ENCODE measurements at regions not wholly inside any gene's neighbourhood (a gene's known extent, or its start where the extent isn't known, plus 50 kb on each side); places are given as distances from the start of the nearest gene placed in this dataset.

DNA sequence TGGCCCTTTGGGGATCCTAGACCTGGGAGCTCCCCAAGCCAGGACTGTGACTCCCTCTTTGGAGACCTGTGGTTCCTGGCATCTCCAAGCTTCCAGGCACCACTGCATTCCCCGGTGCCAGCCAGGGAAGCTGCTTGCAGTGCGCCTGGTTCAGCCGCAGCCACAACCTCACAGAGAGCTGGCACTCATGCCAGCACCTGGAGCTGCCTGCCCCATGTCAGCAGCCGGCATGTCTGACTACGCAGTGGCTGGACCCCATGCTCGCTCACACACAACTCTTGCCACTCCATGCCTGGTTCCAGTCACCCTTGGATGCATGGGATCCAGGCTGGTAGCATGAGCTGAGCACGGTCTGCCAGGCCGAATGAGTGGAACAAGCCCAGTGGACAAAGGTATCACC lies 426.6 kb downstream of the LRRIQ3 start:
- H3K9me3 Mint-ChIP-seq: no peaks in the 10 kb centered on the region
- no peaks in the 10 kb centered on the region for H3K4me1 Mint-ChIP-seq
- no peak overlapping the region for H3K4me3 Mint-ChIP-seq
- H3K27ac Mint-ChIP-seq: no peak overlapping the region
- ATAC-seq: no peak
- no peaks in the 10 kb centered on the region for H3K27me3 Mint-ChIP-seq
- DNase-seq: no peak
- H3K36me3 Mint-ChIP-seq (ENCODE audit: low read depth): no peaks in the 10 kb centered on the region

DNA sequence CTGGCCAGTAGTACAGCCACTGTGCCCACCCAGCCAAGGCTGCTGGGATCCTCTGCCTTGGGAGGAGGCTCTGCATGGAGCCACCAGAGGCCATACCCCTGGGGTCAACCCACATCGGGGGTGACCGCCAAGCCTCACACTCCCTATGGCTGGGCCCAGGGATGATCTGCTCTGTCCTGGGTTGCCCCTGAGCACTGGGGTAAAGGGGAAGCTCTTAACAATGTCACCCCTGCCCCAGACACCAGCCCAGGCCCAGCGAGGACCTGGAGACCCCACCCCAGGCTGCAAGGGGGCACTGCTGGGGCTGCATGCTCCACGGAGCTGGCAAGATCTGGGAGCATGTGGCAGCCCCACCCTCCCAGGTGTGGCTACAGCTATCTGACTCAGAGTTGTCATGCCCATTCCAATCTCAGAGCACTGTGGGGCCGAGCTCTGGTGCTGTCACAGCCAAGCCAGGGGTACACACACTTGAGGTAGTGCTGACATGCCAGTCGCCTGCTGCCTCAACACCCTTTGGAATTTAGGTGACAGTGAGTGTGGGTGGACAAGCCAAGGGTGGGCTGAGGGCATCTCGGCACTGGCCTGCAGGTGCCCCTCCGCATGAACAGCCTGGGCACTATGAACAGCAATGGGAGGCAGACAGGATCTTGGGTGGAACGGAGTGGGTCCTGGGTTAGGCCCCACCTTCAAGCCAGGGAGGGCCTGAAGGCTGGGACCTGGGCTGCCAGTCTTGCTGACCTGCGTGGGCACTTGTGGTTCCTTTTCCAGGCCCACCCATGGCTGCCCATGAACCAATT lies 427.7 kb downstream of the LRRIQ3 start:
- no peaks in the 10 kb centered on the region for H3K27me3 Mint-ChIP-seq
- no peaks in the 10 kb centered on the region for H3K36me3 Mint-ChIP-seq (ENCODE audit: low read depth)
- H3K4me1 Mint-ChIP-seq: no peaks in the 10 kb centered on the region
- no peaks in the 10 kb centered on the region for H3K9me3 Mint-ChIP-seq
- DNase-seq: no peak
- H3K4me3 Mint-ChIP-seq: no peak overlapping the region
- ATAC-seq: peak; percentile 20
- H3K27ac Mint-ChIP-seq: no peak overlapping the region

DNA sequence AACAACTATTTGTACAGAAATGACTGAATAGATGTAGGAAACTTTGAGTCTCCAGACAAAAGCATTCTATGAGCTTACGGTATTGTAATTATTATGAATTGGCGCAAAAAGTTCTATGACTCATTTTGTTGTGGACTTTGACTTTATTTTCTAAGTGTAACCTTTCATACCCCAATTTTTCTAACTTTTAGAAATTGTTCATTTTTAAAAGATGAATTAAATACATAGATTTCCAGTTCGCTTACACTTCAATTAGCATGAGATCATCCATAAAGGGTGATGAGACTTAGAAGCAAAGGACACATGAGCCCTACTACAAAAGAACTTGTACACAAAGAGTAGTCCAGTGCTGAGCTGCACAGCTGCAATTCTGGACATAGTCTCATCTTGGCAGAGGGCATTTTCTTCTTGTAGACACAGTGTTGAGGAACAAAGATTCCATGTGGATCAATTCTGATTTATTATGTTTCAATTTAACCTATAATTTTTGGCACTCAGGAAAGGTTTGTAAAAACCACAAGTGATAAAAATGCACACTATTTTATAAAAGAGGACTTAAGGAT lies 431.1 kb downstream of the LRRIQ3 start:
- H3K27ac Mint-ChIP-seq: no peak overlapping the region
- ATAC-seq (no peak), DNase-seq (no peak)
- H3K4me1 Mint-ChIP-seq: no peaks in the 10 kb centered on the region
- no peaks in the 10 kb centered on the region for H3K36me3 Mint-ChIP-seq (ENCODE audit: low read depth)
- H3K9me3 Mint-ChIP-seq: no peaks in the 10 kb centered on the region
- no peak overlapping the region for H3K4me3 Mint-ChIP-seq
- H3K27me3 Mint-ChIP-seq: no peaks in the 10 kb centered on the region

DNA sequence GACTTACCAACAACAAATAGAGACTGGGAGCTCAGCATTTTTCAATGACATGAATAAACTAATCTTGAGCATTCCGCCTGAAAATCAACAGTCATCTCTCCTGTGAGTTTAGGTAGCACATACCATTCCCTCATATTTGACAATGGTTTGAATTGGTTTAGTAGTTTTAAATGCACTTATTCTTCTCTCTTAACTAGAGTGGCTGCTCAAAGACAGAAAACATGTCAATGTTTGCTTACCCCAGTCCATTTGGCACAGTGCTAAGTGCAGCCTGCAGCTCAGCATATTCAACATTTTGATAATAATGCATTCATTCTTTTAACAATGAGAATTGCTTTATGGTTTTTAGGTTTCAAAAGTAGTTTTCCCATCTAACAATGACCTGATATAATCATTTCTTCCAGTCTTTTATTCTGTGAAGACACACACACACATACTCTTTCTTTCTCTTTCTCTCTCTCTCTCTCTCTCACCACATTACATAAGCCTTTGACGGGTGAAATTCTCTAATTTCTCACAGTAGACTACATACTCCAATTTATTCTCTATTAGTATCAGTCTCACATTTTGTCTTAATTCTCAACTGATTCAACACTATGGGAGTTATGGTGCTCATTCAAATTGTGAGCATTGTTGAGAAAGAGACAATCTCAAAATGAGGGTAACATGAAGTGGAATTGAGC lies 432.3 kb downstream of the LRRIQ3 start:
- no peaks in the 10 kb centered on the region for H3K36me3 Mint-ChIP-seq (ENCODE audit: low read depth)
- H3K9me3 Mint-ChIP-seq: no peaks in the 10 kb centered on the region
- H3K4me1 Mint-ChIP-seq: no peaks in the 10 kb centered on the region

DNA sequence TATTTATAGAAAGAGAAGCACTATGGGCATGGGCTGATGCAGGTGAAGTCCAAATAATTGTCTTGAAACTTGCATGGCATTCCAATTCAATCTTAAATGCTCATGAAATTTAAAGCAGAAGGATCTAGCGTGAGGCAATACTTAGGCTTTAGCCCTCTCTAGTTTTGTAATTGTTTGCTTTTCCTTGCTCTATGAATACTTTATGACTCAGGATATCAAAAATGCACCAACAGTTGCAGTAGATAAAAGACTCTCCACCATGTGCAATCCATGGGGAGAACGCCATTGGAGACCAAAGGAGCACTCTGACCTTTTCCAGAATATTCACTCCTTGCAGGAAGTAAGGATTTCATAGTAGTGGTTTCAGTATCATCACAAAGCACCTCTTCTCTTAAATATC lies 436.4 kb downstream of the LRRIQ3 start:
- no peaks in the 10 kb centered on the region for H3K4me1 Mint-ChIP-seq
- no peak for DNase-seq
- ATAC-seq: no peak
- H3K9me3 Mint-ChIP-seq: no peaks in the 10 kb centered on the region
- no peaks in the 10 kb centered on the region for H3K27me3 Mint-ChIP-seq
- no peaks in the 10 kb centered on the region for H3K36me3 Mint-ChIP-seq (ENCODE audit: low read depth)
- H3K4me3 Mint-ChIP-seq: no peak overlapping the region
- H3K27ac Mint-ChIP-seq: no peak overlapping the region

More for the DNA sequence above, 432.3 kb downstream of the LRRIQ3 start:
- no peak overlapping the region for H3K4me3 Mint-ChIP-seq
- no peaks in the 10 kb centered on the region for H3K27me3 Mint-ChIP-seq
- DNase-seq (no peak), ATAC-seq (no peak)
- no peak overlapping the region for H3K27ac Mint-ChIP-seq

DNA sequence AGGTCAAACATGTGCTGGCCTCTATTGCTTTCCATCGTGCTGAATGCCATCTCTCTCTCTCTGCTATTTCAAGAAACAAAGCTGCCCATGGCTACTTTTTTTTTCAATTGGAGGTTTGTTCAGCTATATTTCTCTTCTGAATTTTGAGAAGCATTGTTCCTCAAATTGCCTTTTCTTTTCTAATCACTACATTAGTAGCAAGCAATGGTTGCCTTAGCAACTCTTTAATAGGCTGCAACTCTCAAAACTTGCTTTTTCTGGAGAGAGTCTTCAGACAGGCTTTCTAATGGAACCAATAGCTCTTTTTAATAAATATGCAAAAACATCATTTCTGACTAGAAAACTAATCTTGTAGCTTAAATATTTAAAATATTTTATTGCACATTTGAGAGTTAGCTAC lies 439.0 kb downstream of the LRRIQ3 start:
- Mint-ChIP-seq H3K4me1 (no peaks in the 10 kb centered on the region), H3K27me3 (no peaks in the 10 kb centered on the region), H3K36me3 (ENCODE audit: low read depth) (no peaks in the 10 kb centered on the region), H3K9me3 (no peaks in the 10 kb centered on the region), H3K4me3 (no peak overlapping the region), H3K27ac (no peak overlapping the region)
- ATAC-seq (no peak), DNase-seq (no peak)

DNA sequence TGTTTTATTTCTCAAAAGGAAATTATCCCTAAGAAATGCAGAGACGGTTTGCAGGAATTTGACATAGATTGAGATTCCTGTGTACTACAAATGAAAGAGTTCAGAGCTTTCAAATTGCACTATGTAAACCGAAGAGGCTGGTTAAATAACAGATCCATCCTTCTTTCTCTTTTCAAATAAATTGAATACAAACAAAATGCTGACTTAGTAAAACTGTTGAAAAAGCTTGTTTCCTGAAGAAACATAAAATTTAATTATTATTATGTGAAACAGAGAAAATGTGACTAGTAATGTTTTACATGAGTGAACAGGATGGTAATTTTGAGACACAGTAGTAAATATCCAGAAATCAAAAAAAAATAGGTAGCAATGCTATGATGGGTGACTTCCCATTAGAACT lies 441.2 kb downstream of the LRRIQ3 start:
- ATAC-seq: no peak
- no peak for DNase-seq
- Mint-ChIP-seq H3K4me3 (no peak overlapping the region), H3K27ac (no peak overlapping the region), H3K36me3 (ENCODE audit: low read depth) (no peaks in the 10 kb centered on the region), H3K9me3 (no peaks in the 10 kb centered on the region), H3K4me1 (no peaks in the 10 kb centered on the region), H3K27me3 (no peaks in the 10 kb centered on the region)

DNA sequence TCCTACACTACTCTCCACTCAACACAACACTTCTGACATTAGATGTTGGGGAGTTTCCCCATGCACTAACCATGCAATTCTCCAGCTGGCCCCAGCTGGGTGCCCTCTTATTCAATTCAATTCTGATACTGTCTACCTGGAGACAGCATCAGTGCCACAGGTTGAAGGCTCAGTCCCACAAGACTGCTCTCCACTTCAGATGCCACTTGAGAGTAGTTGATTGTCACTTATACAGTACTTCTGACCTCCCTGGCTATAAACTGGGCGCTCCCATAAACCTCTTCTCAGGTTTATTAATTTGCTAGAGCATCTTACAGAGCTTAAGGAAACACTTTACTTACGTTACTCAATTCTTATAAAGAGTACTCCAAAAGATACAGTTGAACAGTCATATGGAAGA lies 442.3 kb downstream of the LRRIQ3 start:
- H3K4me3 Mint-ChIP-seq: no peak overlapping the region
- DNase-seq (no peak), ATAC-seq (no peak)
- peaks cover 5% of the 10 kb centered on the region for H3K9me3 Mint-ChIP-seq
- H3K27ac Mint-ChIP-seq: no peak overlapping the region
- H3K36me3 Mint-ChIP-seq (ENCODE audit: low read depth): no peaks in the 10 kb centered on the region
- no peaks in the 10 kb centered on the region for H3K27me3 Mint-ChIP-seq
- no peaks in the 10 kb centered on the region for H3K4me1 Mint-ChIP-seq

DNA sequence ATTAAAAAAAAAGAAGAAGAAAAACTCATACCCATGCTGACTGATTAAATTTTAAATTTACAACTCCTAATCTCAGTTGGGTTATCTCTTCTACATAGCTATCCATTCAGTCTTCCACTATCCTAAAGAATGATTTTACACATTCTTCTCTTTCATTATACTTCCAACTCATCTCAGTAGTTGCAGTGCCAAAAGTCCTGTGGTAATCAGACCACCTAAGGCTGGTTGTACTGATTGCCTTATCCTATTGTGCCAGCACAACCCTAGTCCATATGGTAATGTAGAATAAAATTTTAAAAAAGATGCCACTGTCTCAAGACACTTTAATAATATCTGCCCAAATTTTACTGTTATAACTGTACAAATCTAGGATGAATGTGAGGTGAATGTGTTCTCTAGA lies 448.0 kb downstream of the LRRIQ3 start:
- no peak overlapping the region for H3K4me3 Mint-ChIP-seq
- no peaks in the 10 kb centered on the region for H3K27me3 Mint-ChIP-seq
- H3K9me3 Mint-ChIP-seq: peaks cover 10% of the 10 kb centered on the region
- H3K27ac Mint-ChIP-seq: no peak overlapping the region
- DNase-seq (no peak), ATAC-seq (no peak)
- no peaks in the 10 kb centered on the region for H3K4me1 Mint-ChIP-seq
- no peaks in the 10 kb centered on the region for H3K36me3 Mint-ChIP-seq (ENCODE audit: low read depth)

DNA sequence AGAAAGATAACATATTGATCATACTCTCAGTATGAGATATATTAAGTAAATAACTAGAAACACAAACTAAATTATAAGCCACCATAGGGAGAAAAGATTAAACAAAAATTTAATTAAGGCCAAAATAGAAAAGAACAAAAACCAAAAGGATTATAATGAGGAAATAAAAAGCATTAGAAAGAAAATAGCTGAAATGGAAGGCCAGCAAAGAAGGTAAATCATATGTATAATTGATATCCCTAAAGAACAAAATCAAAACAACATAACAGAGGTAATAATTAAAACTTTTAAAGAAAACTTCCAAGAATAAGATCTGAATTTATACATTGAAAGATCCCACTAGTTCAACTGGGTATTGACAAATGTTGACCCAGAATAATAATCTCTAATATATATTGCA lies 453.0 kb downstream of the LRRIQ3 start:
- no peaks in the 10 kb centered on the region for H3K27me3 Mint-ChIP-seq
- H3K4me1 Mint-ChIP-seq: no peaks in the 10 kb centered on the region
- no peak overlapping the region for H3K4me3 Mint-ChIP-seq
- ATAC-seq (no peak), DNase-seq (no peak)
- H3K36me3 Mint-ChIP-seq (ENCODE audit: low read depth): no peaks in the 10 kb centered on the region
- no peak overlapping the region for H3K27ac Mint-ChIP-seq
- peaks cover 22% of the 10 kb centered on the region for H3K9me3 Mint-ChIP-seq

DNA sequence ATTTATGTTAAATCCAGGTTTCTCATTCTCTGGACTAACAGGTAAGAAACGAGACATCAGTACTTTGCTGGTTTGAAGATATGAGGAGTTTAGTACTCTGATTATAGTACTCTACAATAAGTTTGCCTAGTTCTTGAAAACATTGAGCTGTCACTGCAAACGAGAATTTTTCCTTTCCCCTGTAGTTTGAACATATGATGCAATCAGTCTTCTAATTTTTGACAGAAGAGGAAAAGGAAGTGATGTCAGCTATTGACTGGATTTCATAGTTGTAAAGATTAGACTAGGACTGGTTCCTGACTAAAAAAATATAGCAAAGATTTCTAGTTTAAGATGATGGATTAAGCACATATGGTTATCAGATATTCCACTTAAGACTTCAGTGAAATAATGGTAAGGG lies 461.9 kb downstream of the LRRIQ3 start:
- Mint-ChIP-seq H3K4me3 (no peak overlapping the region), H3K27ac (no peak overlapping the region), H3K27me3 (no peaks in the 10 kb centered on the region), H3K9me3 (peaks cover 4% of the 10 kb centered on the region), H3K36me3 (ENCODE audit: low read depth) (no peaks in the 10 kb centered on the region), H3K4me1 (no peaks in the 10 kb centered on the region)
- no peak for DNase-seq
- no peak for ATAC-seq

DNA sequence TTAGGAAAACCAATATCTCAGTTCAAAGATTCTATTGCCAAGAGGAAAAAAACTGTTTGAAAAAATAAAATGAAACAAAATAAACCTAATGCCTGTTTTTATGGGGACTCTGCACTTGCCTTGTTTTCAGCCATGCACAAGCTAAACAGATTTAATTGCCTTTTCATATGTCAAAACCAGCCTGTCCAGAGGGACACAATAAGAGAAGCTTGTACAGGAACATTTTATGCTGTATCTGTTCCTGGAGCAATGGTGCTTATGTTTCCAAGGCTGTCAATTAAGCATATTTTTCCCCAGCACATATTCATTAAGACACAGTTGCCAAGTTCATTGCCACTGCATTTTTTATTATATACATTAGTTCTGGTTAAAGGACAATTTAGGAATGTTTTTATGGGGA lies 470.9 kb downstream of the LRRIQ3 start:
- Mint-ChIP-seq H3K27me3 (no peaks in the 10 kb centered on the region), H3K9me3 (no peaks in the 10 kb centered on the region), H3K36me3 (ENCODE audit: low read depth) (no peaks in the 10 kb centered on the region), H3K4me3 (no peak overlapping the region), H3K4me1 (no peaks in the 10 kb centered on the region), H3K27ac (no peak overlapping the region)
- DNase-seq (no peak), ATAC-seq (no peak)

DNA sequence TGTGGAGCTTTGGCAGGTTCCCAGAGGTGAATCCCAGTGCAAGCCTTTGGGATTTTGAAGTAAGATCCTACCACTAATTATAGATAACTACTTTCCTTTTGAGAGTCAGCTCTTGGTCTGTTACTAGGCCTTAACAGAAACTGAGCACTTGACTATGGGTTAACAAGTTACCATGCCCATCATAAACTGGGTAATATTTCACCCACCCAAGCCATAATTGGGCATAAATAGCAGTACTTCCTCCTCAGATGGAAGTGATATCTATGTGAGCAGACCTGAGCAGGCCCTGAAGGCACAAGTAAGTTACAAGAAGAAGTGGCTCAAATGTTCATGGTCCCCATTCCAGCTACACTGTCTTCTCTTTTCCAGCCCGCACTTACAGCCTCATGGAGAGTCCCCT lies 475.9 kb downstream of the LRRIQ3 start:
- DNase-seq (no peak), ATAC-seq (no peak)
- Mint-ChIP-seq H3K4me1 (no peaks in the 10 kb centered on the region), H3K27ac (no peak overlapping the region), H3K27me3 (no peaks in the 10 kb centered on the region), H3K36me3 (ENCODE audit: low read depth) (no peaks in the 10 kb centered on the region), H3K9me3 (peaks cover 4% of the 10 kb centered on the region), H3K4me3 (no peak overlapping the region)

DNA sequence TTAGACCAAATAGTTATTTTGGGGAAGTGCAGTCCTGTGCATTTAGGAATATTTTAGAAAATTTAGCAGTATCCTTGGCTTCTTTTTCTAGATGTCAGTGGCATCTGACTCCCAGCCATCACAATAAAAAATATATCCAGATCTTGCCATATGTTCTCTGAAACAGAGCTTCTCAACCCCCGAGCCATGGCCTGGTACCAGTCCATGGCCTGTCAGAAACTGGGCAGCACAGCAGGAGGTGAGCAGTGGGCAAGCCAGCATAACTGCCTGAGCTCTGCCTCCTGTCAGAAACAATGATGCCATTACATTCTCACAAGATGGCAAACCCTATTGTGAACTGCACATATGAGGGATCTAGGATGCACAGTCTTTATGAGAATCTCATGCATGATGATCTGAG lies 480.0 kb downstream of the LRRIQ3 start:
- H3K27me3 Mint-ChIP-seq: no peaks in the 10 kb centered on the region
- DNase-seq (no peak), ATAC-seq (no peak)
- H3K9me3 Mint-ChIP-seq: peaks cover 8% of the 10 kb centered on the region
- no peak overlapping the region for H3K4me3 Mint-ChIP-seq
- H3K4me1 Mint-ChIP-seq: no peaks in the 10 kb centered on the region
- H3K27ac Mint-ChIP-seq: no peak overlapping the region
- no peaks in the 10 kb centered on the region for H3K36me3 Mint-ChIP-seq (ENCODE audit: low read depth)

DNA sequence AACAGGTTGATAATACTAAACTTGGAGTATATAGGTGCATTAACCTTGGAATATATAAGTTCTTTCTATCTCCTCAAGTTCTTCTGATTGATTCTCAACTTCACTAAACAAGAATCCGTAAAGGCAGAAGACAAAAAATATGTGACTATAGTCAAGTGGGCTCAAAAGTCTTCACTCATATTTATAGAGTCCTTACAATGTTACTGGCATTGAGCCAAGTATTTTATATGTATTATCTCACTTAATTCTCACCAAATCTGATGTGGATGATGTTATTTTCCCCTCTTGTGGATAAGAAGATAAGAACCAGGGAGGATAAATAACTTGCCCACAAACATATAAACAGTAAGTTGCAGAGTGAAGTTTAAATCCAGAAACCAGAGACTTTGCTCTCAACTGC lies 486.9 kb downstream of the LRRIQ3 start:
- H3K27me3 Mint-ChIP-seq: no peaks in the 10 kb centered on the region
- H3K27ac Mint-ChIP-seq: no peak overlapping the region
- H3K4me1 Mint-ChIP-seq: no peaks in the 10 kb centered on the region
- peaks cover 6% of the 10 kb centered on the region for H3K9me3 Mint-ChIP-seq
- H3K36me3 Mint-ChIP-seq (ENCODE audit: low read depth): no peaks in the 10 kb centered on the region
- no peak for DNase-seq
- no peak for ATAC-seq
- H3K4me3 Mint-ChIP-seq: no peak overlapping the region

All from activated naive CD8-positive, alpha-beta T cell treated with anti-CD3 and anti-CD28 coated beads, Interleukin-2, amount 50 U/mL, for 24 hours (primary cell).